MCF 10A (cell line): ENCODE measurements at regions not wholly inside any gene's neighbourhood (a gene's known extent, or its start where the extent isn't known, plus 50 kb on each side); places are given as distances from the start of the nearest gene placed in this dataset.
A peak's percentile ranks its signal among the peaks of the same experiment; 100 is the strongest.

Experiments
- BruUV-seq: library from RNA; stranded (reverse); fragments of 400-500 nt; replicated peaks from 2 replicates; lab custom pipeline; 2021; lab: Mats Ljungman, UMichigan
- CTCF ChIA-PET: fragments of 300-600 bp; sonication (Branson Sonifier 250); formaldehyde crosslinking; extraction: SDS; loops from one replicate; lab custom pipeline; 2021; ENCODE audit warnings: antibody characterized with exemption, inconsistent platforms; lab: Yijun Ruan, JAX
- POLR2A ChIA-PET: fragments of 300-600, 350-650 bp; sonication (Branson Sonifier 250); formaldehyde crosslinking; extraction: SDS; loops from one replicate; lab custom pipeline; 2020; ENCODE audit warnings: antibody characterized with exemption, inconsistent platforms; lab: Yijun Ruan, JAX
- DNase-seq: peaks from one replicate; pipeline ENCODE4 v3.0.0-alpha.2; 2018; ENCODE audit not compliant: unreplicated experiment
- H3K27ac Mint-ChIP-seq: one replicate; pipeline ENCODE4 v1.8.0; 2022; ENCODE audit warnings: mild to moderate bottlenecking, low read depth, mixed read lengths; ENCODE audit not compliant: unreplicated experiment
- H3K27me3 Mint-ChIP-seq: one replicate; pipeline ENCODE4 v1.8.0; 2022; ENCODE audit warnings: mixed read lengths; ENCODE audit not compliant: insufficient read depth, unreplicated experiment
- H3K36me3 Mint-ChIP-seq: one replicate; pipeline ENCODE4 v1.8.0; 2022; ENCODE audit warnings: mild to moderate bottlenecking, moderate library complexity, mixed read lengths; ENCODE audit not compliant: insufficient read depth, unreplicated experiment
- H3K4me1 Mint-ChIP-seq: one replicate; pipeline ENCODE4 v1.8.0; 2022; ENCODE audit warnings: mixed read lengths; ENCODE audit not compliant: insufficient read depth, unreplicated experiment
- H3K4me3 Mint-ChIP-seq: one replicate; pipeline ENCODE4 v1.8.0; 2022; ENCODE audit warnings: mild to moderate bottlenecking, moderate library complexity, mixed read lengths; ENCODE audit not compliant: unreplicated experiment
- H3K9me3 Mint-ChIP-seq: one replicate; pipeline ENCODE4 v1.8.0; 2022; ENCODE audit warnings: mixed read lengths; ENCODE audit not compliant: unreplicated experiment
- intact Hi-C: fragments of 100-400 bp; cut with micrococcal nuclease; formaldehyde crosslinking; loops from 2 replicates; pipeline ENCODE4 v1.14.1; 2022
- TF ChIP-seq, protein P1 (sequence below): fragments of 200-600 bp; IDR thresholded peaks from one replicate; pipeline ENCODE4 v1.8.0; 2022; ENCODE audit warnings: antibody characterized with exemption, mild to moderate bottlenecking; ENCODE audit not compliant: unreplicated experiment

- Mint-ChIP-seq H3K27ac (no peak overlapping the region), H3K4me1 (peaks cover 7% of the 10 kb centered on the region), H3K4me3 (no peak overlapping the region), H3K9me3 (no peaks in the 10 kb centered on the region), H3K36me3 (no peaks in the 10 kb centered on the region), H3K27me3 (no peaks in the 10 kb centered on the region)
- ChIA-PET POLR2A (interaction anchor here (0.6 to 1.6 kb wide), 2 partner anchors 9 to 619 kb away, joined by 4 read pairs; no protein-coding TSS in a partner anchor), CTCF (interaction anchor here (0.8 kb wide), 1 partner anchor 24 kb away, joined by 3 read pairs; no protein-coding TSS in a partner anchor)
- no TSS peak for BruUV-seq
- TF ChIP-seq, protein P1, sequence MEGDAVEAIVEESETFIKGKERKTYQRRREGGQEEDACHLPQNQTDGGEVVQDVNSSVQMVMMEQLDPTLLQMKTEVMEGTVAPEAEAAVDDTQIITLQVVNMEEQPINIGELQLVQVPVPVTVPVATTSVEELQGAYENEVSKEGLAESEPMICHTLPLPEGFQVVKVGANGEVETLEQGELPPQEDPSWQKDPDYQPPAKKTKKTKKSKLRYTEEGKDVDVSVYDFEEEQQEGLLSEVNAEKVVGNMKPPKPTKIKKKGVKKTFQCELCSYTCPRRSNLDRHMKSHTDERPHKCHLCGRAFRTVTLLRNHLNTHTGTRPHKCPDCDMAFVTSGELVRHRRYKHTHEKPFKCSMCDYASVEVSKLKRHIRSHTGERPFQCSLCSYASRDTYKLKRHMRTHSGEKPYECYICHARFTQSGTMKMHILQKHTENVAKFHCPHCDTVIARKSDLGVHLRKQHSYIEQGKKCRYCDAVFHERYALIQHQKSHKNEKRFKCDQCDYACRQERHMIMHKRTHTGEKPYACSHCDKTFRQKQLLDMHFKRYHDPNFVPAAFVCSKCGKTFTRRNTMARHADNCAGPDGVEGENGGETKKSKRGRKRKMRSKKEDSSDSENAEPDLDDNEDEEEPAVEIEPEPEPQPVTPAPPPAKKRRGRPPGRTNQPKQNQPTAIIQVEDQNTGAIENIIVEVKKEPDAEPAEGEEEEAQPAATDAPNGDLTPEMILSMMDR, result no peak
- no peak for DNase-seq
- intact Hi-C loops, result no loop called here
These were observed 213.4 kb upstream of the EGLN3 start for GRCh38 chr14:34164162-34164864.

- Mint-ChIP-seq H3K4me1 (peaks cover 7% of the 10 kb centered on the region), H3K27ac (peak overlapping the region; percentile 69), H3K4me3 (no peak overlapping the region), H3K9me3 (no peaks in the 10 kb centered on the region), H3K27me3 (no peaks in the 10 kb centered on the region), H3K36me3 (no peaks in the 10 kb centered on the region)
- intact Hi-C loops, result no loop called here
- no TSS peak for BruUV-seq
- TF ChIP-seq, protein P1, result no peak
- peak; percentile 70 for DNase-seq
- POLR2A ChIA-PET, result no interaction called here
- CTCF ChIA-PET, result interaction anchor here (0.5 kb wide), 1 partner anchor 9 kb away, joined by 3 read pairs; no protein-coding TSS in a partner anchor
These were observed 210.6 kb upstream of the EGLN3 start for GRCh38 chr14:34161351-34162082.

- no peak overlapping the region for H3K27ac Mint-ChIP-seq
- intact Hi-C loops, result no loop called here
- H3K36me3 Mint-ChIP-seq, result no peaks in the 10 kb centered on the region
- H3K9me3 Mint-ChIP-seq, result no peaks in the 10 kb centered on the region
- peaks cover 7% of the 10 kb centered on the region for H3K4me1 Mint-ChIP-seq
- no TSS peak for BruUV-seq
- POLR2A ChIA-PET, result interaction anchor here (0.6 to 1.0 kb wide), 2 partner anchors 19 to 65 kb away, joined by 3 to 4 read pairs; no protein-coding TSS in a partner anchor
- TF ChIP-seq, protein P1, result no peak
- CTCF ChIA-PET, result no interaction called here
- H3K4me3 Mint-ChIP-seq, result no peak overlapping the region
- no peak for DNase-seq
- no peaks in the 10 kb centered on the region for H3K27me3 Mint-ChIP-seq
These were observed 209.7 kb upstream of the EGLN3 start for GRCh38 chr14:34160619-34161018.

- TF ChIP-seq, protein P1, result no peak
- no peak overlapping the region for H3K27ac Mint-ChIP-seq
These were observed 206.8 kb upstream of the EGLN3 start for GRCh38 chr14:34157651-34158050.

More at GRCh38 chr14:34157651-34158050, 206.8 kb upstream of the EGLN3 start:
- Mint-ChIP-seq H3K4me1 (peaks cover 7% of the 10 kb centered on the region), H3K4me3 (no peak overlapping the region), H3K27me3 (no peaks in the 10 kb centered on the region), H3K9me3 (no peaks in the 10 kb centered on the region), H3K36me3 (no peaks in the 10 kb centered on the region)
- BruUV-seq, result no TSS peak
- CTCF ChIA-PET, result interaction anchor here (0.6 to 1.0 kb wide), 2 partner anchors 71 to 1644 kb away, joined by 3 read pairs; no protein-coding TSS in a partner anchor
- POLR2A ChIA-PET, result no interaction called here
- intact Hi-C loops, result no loop called here
- DNase-seq, result no peak
